ENCODE measurements at regions not wholly inside any gene's neighbourhood (a gene's known extent, or its start where the extent isn't known, plus 50 kb on each side); places are given as distances from the start of the nearest gene placed in this dataset.

DNA sequence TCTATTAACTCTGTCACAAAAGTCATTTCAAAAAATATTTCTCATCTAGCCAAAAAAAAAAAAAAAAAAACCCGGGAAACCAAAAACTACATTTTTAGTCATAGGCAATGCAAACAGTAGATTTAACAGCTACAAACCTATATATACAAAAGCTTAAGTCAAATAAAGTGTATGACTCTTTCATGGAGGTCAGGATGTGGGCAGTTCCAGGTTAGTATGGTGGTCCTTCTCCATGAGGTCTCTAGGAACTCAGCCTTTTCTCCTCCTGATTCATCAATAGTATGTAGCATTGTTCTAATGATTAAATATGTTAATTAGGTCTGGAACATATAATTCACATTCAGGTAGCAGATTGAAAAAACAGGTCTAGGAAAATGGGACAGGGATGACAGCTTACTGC lies 586.5 kb downstream of the SLC16A7 start:
- no peak for DNase-seq (ENCODE audit: low read depth)
- H3K4me3 ChIP-seq (ENCODE audit: low read depth, low read length) = no peak overlapping the region
- TF ChIP-seq, protein P1, sequence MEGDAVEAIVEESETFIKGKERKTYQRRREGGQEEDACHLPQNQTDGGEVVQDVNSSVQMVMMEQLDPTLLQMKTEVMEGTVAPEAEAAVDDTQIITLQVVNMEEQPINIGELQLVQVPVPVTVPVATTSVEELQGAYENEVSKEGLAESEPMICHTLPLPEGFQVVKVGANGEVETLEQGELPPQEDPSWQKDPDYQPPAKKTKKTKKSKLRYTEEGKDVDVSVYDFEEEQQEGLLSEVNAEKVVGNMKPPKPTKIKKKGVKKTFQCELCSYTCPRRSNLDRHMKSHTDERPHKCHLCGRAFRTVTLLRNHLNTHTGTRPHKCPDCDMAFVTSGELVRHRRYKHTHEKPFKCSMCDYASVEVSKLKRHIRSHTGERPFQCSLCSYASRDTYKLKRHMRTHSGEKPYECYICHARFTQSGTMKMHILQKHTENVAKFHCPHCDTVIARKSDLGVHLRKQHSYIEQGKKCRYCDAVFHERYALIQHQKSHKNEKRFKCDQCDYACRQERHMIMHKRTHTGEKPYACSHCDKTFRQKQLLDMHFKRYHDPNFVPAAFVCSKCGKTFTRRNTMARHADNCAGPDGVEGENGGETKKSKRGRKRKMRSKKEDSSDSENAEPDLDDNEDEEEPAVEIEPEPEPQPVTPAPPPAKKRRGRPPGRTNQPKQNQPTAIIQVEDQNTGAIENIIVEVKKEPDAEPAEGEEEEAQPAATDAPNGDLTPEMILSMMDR (IDR thresholded peaks at IDR 0.05; ENCODE audit: control insufficient read depth, extremely low read depth, insufficient read depth) = no peak

DNA sequence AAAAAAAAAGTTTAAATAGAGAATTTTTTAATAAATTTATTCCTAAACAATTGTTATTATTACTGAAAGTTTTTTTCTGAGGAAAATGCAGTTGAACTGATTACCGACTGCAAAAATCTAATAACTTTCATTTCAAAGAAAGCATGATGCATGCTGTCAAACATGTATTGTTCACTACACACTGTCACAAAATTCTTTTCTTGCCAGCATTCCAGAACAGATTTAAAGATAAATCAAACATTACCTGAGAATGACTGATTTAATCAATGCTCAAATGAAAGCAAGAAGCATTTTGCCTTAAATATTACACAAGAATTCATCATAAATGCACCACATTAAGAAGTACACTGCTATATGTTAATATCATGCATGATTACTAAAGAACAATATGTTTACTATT lies 588.3 kb downstream of the SLC16A7 start:
- no peak for DNase-seq (ENCODE audit: low read depth)
- TF ChIP-seq, protein P1 (IDR thresholded peaks at IDR 0.05; ENCODE audit: control insufficient read depth, extremely low read depth, insufficient read depth) = no peak
- no peak overlapping the region for H3K4me3 ChIP-seq (ENCODE audit: low read depth, low read length)

DNA sequence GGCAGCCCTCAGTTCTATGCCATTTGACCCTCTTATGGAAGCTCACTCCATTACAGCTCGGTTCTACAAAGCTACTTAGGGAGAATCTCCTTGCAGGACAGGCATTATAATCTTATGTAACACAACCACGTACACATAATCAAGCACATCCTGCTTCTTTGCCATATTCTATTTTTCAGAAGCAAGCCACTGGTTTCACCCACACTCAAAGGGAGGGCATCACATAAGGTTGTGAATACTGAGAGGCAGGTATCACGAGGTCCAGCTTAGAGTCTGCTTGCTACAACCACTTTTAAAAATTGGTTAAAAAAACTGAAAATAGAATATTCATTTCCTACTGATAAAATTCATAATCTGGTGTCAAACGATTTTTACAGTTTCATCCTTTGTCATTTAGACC lies 589.2 kb downstream of the SLC16A7 start:
- TF ChIP-seq, protein P1 (IDR thresholded peaks at IDR 0.05; ENCODE audit: control insufficient read depth, extremely low read depth, insufficient read depth) = no peak
- no peak for DNase-seq (ENCODE audit: low read depth)
- H3K4me3 ChIP-seq (ENCODE audit: low read depth, low read length) = no peak overlapping the region

DNA sequence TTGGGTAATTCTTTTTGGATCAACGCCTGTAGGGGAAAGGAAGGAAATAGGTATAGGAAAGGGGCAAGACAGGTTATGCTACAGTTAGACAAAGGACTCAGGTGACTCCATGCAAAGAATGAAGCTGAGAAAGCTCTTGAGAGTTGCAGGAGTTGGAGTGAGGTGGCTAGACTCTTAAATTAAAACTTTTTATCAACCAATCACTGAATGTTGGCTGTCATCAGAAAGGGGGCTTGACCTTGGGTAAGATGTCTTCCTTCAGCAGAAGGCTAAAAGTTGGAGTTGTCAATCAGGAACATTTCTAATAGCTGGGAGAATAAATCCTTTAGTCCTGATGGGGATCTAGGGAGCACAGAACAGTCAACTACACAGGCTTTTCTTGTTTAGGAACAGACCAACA lies 595.4 kb downstream of the SLC16A7 start:
- DNase-seq (ENCODE audit: low read depth) = no peak
- H3K4me3 ChIP-seq (ENCODE audit: low read depth, low read length) = no peak overlapping the region
- TF ChIP-seq, protein P1 (IDR thresholded peaks at IDR 0.05; ENCODE audit: control insufficient read depth, extremely low read depth, insufficient read depth) = no peak

DNA sequence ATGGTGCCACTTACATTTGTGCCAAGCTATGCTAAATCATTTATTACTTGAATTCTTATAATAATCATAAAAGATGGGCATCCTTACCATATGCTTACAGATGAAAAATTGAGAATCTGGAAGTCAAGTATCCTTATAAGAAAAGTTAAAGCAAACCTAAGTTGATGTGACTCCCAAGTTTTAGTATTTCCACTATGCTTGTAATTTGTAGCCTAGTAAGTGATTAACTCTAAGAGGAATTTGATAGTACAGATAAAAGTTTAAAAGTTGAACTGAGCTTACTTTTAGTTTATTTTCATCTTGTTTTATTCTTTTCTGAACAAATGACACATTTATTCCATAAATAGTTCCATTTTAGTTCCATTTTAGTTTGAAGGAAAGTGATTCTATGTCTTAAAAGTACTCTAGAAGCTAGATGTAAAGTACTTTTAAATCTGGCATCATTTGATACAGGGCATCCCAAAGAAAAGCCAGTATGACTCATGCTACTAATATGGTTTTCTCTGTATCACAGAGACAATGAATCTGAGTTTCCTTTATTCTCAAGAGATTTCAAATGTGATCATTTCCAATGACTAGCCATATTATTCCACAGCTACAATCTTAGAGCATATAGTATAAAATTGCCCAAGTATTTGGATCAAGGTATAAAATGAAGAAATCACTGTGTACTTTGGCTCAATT lies 596.0 kb downstream of the SLC16A7 start:
- H3K4me3 ChIP-seq (ENCODE audit: low read depth, low read length) = no peak overlapping the region
- TF ChIP-seq, protein P1 (IDR thresholded peaks at IDR 0.05; ENCODE audit: control insufficient read depth, extremely low read depth, insufficient read depth) = no peak
- no peak for DNase-seq (ENCODE audit: low read depth)

DNA sequence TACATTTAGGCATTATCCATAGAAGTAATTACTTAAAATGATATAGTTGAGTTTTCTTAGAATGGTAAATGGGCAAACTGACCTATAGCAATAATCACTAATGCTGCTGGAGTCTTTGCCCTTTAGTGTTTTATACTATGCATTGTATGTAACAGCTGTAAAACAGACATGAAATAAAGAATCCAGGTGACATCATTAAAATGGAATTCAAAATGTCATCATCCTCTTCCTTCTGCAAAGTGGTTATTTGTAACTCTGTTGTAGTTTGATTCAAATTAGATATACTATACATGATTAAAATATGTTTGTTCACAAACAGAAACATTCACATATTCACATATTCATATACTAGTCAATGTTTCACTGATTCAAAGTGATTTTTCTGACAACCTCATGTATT lies 598.8 kb downstream of the SLC16A7 start:
- no peak for DNase-seq (ENCODE audit: low read depth)
- H3K4me3 ChIP-seq (ENCODE audit: low read depth, low read length) = no peak overlapping the region
- TF ChIP-seq, protein P1 (IDR thresholded peaks at IDR 0.05; ENCODE audit: control insufficient read depth, extremely low read depth, insufficient read depth) = no peak

DNA sequence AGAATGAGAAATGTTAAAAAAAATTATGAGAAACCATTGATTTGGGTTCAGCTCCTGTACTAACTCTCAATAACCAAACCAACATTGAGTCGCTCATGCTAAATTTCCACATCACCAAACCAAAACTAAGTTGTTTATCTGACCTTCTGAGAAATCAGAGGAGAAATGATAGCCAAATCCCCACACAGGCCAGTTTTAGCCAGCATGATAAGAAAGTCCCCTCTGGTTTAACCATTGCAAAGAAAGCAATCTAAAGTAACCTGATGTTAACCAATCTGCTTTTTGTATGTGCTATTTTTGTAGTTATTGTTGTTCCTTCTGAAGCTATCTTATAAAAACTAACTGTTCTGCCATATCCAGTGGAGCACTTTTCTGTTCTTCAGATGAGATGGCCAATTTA lies 599.7 kb downstream of the SLC16A7 start:
- TF ChIP-seq, protein P1 (IDR thresholded peaks at IDR 0.05; ENCODE audit: control insufficient read depth, extremely low read depth, insufficient read depth) = no peak
- no peak overlapping the region for H3K4me3 ChIP-seq (ENCODE audit: low read depth, low read length)
- no peak for DNase-seq (ENCODE audit: low read depth)
